ENCODE measurements at regions not wholly inside any gene's neighbourhood (a gene's known extent, or its start where the extent isn't known, plus 50 kb on each side); places are given as distances from the start of the nearest gene placed in this dataset.

GRCh38 chr14:100667656-100668055 is 59.0 kb upstream of the DLK1 start:
- no peak for TF ChIP-seq CTCF (IDR thresholded peaks at IDR 0.05; ENCODE audit: low read depth, low read length)
- TF ChIP-seq POLR2A (IDR thresholded peaks at IDR 0.05; ENCODE audit: extremely low read depth, insufficient read length), result no peak
- TF ChIP-seq MAX (IDR thresholded peaks at IDR 0.05; ENCODE audit: low read depth, low read length), result no peak

Measured in NB4 (cell line).